Stimulated activated CD4-positive, alpha-beta T cell treated with anti-CD3 and anti-CD28 coated beads, Interleukin-4, amount 100 ng/mL, for 24 hours (primary cell): ENCODE measurements at regions not wholly inside any gene's neighbourhood (a gene's known extent, or its start where the extent isn't known, plus 50 kb on each side); places are given as distances from the start of the nearest gene placed in this dataset.

Experiments used
- DNase-seq: peaks from one replicate; pipeline ENCODE4 v3.0.0-alpha.2; 2020

GRCh38 chr13:50071379-50071778 is 56.1 kb downstream of the KCNRG start:
- no peak for DNase-seq

- DNase-seq, result no peak
Observed at GRCh38 chr13:50072676-50073075, 57.4 kb downstream of the KCNRG start.

GRCh38 chr13:50073340-50073739 is 58.1 kb downstream of the KCNRG start:
- DNase-seq, result no peak

GRCh38 chr13:50074843-50075242 is 59.6 kb downstream of the KCNRG start:
- no peak for DNase-seq

- DNase-seq, result no peak
Observed at GRCh38 chr13:50075619-50076097, 60.4 kb downstream of the KCNRG start.

GRCh38 chr13:50077431-50077830 is 62.2 kb downstream of the KCNRG start:
- no peak for DNase-seq

GRCh38 chr13:50078231-50078894 is 63.1 kb downstream of the KCNRG start:
- no peak for DNase-seq

GRCh38 chr13:50078895-50079654 is 63.8 kb downstream of the KCNRG start:
- DNase-seq, result no peak

GRCh38 chr13:50079655-50080202 is 64.5 kb downstream of the KCNRG start:
- no peak for DNase-seq

GRCh38 chr13:50080203-50080910 is 65.1 kb downstream of the KCNRG start:
- peak; percentile 38 for DNase-seq

- DNase-seq, result peak; percentile 53
Observed at GRCh38 chr13:50080911-50081678, 65.9 kb downstream of the KCNRG start.

- peak; percentile 99 for DNase-seq
Observed at GRCh38 chr13:50081679-50082425, 66.6 kb downstream of the KCNRG start.

- DNase-seq, result peak; percentile 84
Observed at GRCh38 chr13:50082426-50083281, 67.4 kb downstream of the KCNRG start.

GRCh38 chr13:50085063-50085462 is 69.8 kb downstream of the KCNRG start:
- DNase-seq, result no peak

GRCh38 chr13:50089633-50090032 is 74.4 kb downstream of the KCNRG start:
- no peak for DNase-seq

- no peak for DNase-seq
Observed at GRCh38 chr13:50090211-50090610, 75.0 kb downstream of the KCNRG start.

- DNase-seq, result peak; percentile 16
Observed at GRCh38 chr13:50094615-50095293, 79.5 kb downstream of the KCNRG start.

GRCh38 chr13:50098693-50099092 is 83.4 kb downstream of the KCNRG start:
- no peak for DNase-seq

- no peak for DNase-seq
Observed at GRCh38 chr13:50099473-50099872, 84.2 kb downstream of the KCNRG start.

GRCh38 chr13:50101590-50101989 is 86.3 kb downstream of the KCNRG start:
- DNase-seq, result no peak
